ENCODE measurements at regions not wholly inside any gene's neighbourhood (a gene's known extent, or its start where the extent isn't known, plus 50 kb on each side); places are given as distances from the start of the nearest gene placed in this dataset.
"Not testable (repeated sequence)": the region's sequence is repeated elsewhere in the genome, so short reads cannot be mapped to it uniquely, and the experiment has no call there.

- no peak overlapping the region for H3K4me3 ChIP-seq
- H3K9me3 ChIP-seq: peaks cover 2% of the 10 kb centered on the region
- no peak for DNase-seq
Measured at GRCh38 chr5:97998941-97999340, 774.5 kb upstream of the RGMB start.

GRCh38 chr5:98004463-98004862 lies 769.0 kb upstream of the RGMB start:
- H3K36me3 ChIP-seq: no peaks in the 10 kb centered on the region
- no peaks in the 10 kb centered on the region for H3K9me3 ChIP-seq
- no peaks in the 10 kb centered on the region for H3K27me3 ChIP-seq
- no peak for DNase-seq
- H3K4me3 ChIP-seq: no peak overlapping the region

More at GRCh38 chr5:97998941-97999340, 774.5 kb upstream of the RGMB start:
- Histone ChIP-seq H3K27me3 (no peaks in the 10 kb centered on the region), H3K36me3 (no peaks in the 10 kb centered on the region)

- no peak for DNase-seq
- H3K36me3 ChIP-seq: no peaks in the 10 kb centered on the region
- no peaks in the 10 kb centered on the region for H3K27me3 ChIP-seq
- no peak overlapping the region for H3K4me3 ChIP-seq
- H3K9me3 ChIP-seq: no peaks in the 10 kb centered on the region
Measured at GRCh38 chr5:98016771-98017170, 756.7 kb upstream of the RGMB start.

GRCh38 chr5:98030273-98030672 lies 743.2 kb upstream of the RGMB start:
- H3K4me3 ChIP-seq, H3K27me3 ChIP-seq, H3K9me3 ChIP-seq, DNase-seq, H3K36me3 ChIP-seq: not testable (repeated sequence)

GRCh38 chr5:98031036-98031435 lies 742.4 kb upstream of the RGMB start:
- not testable (repeated sequence) for H3K36me3 ChIP-seq, H3K27me3 ChIP-seq, H3K9me3 ChIP-seq, H3K4me3 ChIP-seq
- DNase-seq: peak; percentile 46

- Histone ChIP-seq H3K27me3 (no peaks in the 10 kb centered on the region), H3K9me3 (peaks cover 6% of the 10 kb centered on the region; the same call in 1 of the 2 replicates), H3K4me3 (no peak overlapping the region), H3K36me3 (no peaks in the 10 kb centered on the region)
- DNase-seq: no peak
Measured at GRCh38 chr5:98031496-98031895, 742.0 kb upstream of the RGMB start.

- DNase-seq: peak; percentile 92
- Histone ChIP-seq H3K36me3 (no peaks in the 10 kb centered on the region), H3K27me3 (no peaks in the 10 kb centered on the region), H3K4me3 (no peak overlapping the region), H3K9me3 (peaks cover 6% of the 10 kb centered on the region; the same call in 1 of the 2 replicates)
Measured at GRCh38 chr5:98031926-98032325, 741.5 kb upstream of the RGMB start.

- DNase-seq: no peak
- no peak overlapping the region for H3K4me3 ChIP-seq
Measured at GRCh38 chr5:98041661-98042060, 731.8 kb upstream of the RGMB start.

GRCh38 chr5:98042521-98042920 lies 730.9 kb upstream of the RGMB start:
- Histone ChIP-seq H3K9me3 (no peaks in the 10 kb centered on the region), H3K4me3 (no peak overlapping the region), H3K27me3 (no peaks in the 10 kb centered on the region), H3K36me3 (no peaks in the 10 kb centered on the region)
- no peak for DNase-seq

More at GRCh38 chr5:98041661-98042060, 731.8 kb upstream of the RGMB start:
- no peaks in the 10 kb centered on the region for H3K36me3 ChIP-seq
- H3K27me3 ChIP-seq: no peaks in the 10 kb centered on the region
- no peaks in the 10 kb centered on the region for H3K9me3 ChIP-seq

- Histone ChIP-seq H3K9me3 (no peaks in the 10 kb centered on the region), H3K27me3 (no peaks in the 10 kb centered on the region), H3K4me3 (no peak overlapping the region), H3K36me3 (no peaks in the 10 kb centered on the region)
- no peak for DNase-seq
Measured at GRCh38 chr5:98042961-98043360, 730.5 kb upstream of the RGMB start.

GRCh38 chr5:98050583-98050982 lies 722.9 kb upstream of the RGMB start:
- DNase-seq: no peak
- H3K4me3 ChIP-seq: no peak overlapping the region
- no peaks in the 10 kb centered on the region for H3K36me3 ChIP-seq
- no peaks in the 10 kb centered on the region for H3K27me3 ChIP-seq
- H3K9me3 ChIP-seq: 0 out of 2 replicates have a peak, but pooled peaks cover 2% of the 10 kb centered on the region

- no peaks in the 10 kb centered on the region for H3K36me3 ChIP-seq
- H3K4me3 ChIP-seq: no peak overlapping the region
- DNase-seq: no peak
- 0 out of 2 replicates have a peak, but pooled peaks cover 2% of the 10 kb centered on the region for H3K9me3 ChIP-seq
- H3K27me3 ChIP-seq: no peaks in the 10 kb centered on the region
Measured at GRCh38 chr5:98053170-98053569, 720.3 kb upstream of the RGMB start.

- no peak for DNase-seq
- Histone ChIP-seq H3K36me3 (no peaks in the 10 kb centered on the region), H3K4me3 (no peak overlapping the region), H3K9me3 (no peaks in the 10 kb centered on the region; the same call in 1 of the 2 replicates), H3K27me3 (no peaks in the 10 kb centered on the region)
Measured at GRCh38 chr5:98060148-98060547, 713.3 kb upstream of the RGMB start.

GRCh38 chr5:98064118-98064685 lies 709.3 kb upstream of the RGMB start:
- Histone ChIP-seq H3K4me3 (no peak overlapping the region), H3K36me3 (no peaks in the 10 kb centered on the region), H3K27me3 (no peaks in the 10 kb centered on the region), H3K9me3 (no peaks in the 10 kb centered on the region; the same call in 1 of the 2 replicates)
- no peak for DNase-seq

- no peaks in the 10 kb centered on the region; the same call in 1 of the 2 replicates for H3K9me3 ChIP-seq
- DNase-seq: peak; percentile 25
- no peaks in the 10 kb centered on the region for H3K27me3 ChIP-seq
- no peak overlapping the region for H3K4me3 ChIP-seq
- H3K36me3 ChIP-seq: no peaks in the 10 kb centered on the region
Measured at GRCh38 chr5:98065261-98065909, 708.1 kb upstream of the RGMB start.

- H3K4me3 ChIP-seq: no peak overlapping the region
- no peaks in the 10 kb centered on the region for H3K9me3 ChIP-seq
- DNase-seq: no peak
- H3K27me3 ChIP-seq: no peaks in the 10 kb centered on the region
- no peaks in the 10 kb centered on the region for H3K36me3 ChIP-seq
Measured at GRCh38 chr5:98066910-98067309, 706.6 kb upstream of the RGMB start.

GRCh38 chr5:98069876-98070512 lies 703.5 kb upstream of the RGMB start:
- no peaks in the 10 kb centered on the region for H3K9me3 ChIP-seq
- H3K27me3 ChIP-seq: no peaks in the 10 kb centered on the region
- H3K4me3 ChIP-seq: no peak overlapping the region
- no peaks in the 10 kb centered on the region for H3K36me3 ChIP-seq
- DNase-seq: no peak

GRCh38 chr5:98072921-98073320 lies 700.5 kb upstream of the RGMB start:
- H3K9me3 ChIP-seq: no peaks in the 10 kb centered on the region
- DNase-seq: no peak
- H3K4me3 ChIP-seq: no peak overlapping the region
- H3K27me3 ChIP-seq: no peaks in the 10 kb centered on the region
- H3K36me3 ChIP-seq: no peaks in the 10 kb centered on the region

Measured in MG63 (cell line).